Ishikawa (cell line): ENCODE measurements at regions not wholly inside any gene's neighbourhood (a gene's known extent, or its start where the extent isn't known, plus 50 kb on each side); places are given as distances from the start of the nearest gene placed in this dataset.

Source experiments
- CEBPB ChIP-seq: IDR thresholded peaks from 2 replicates; pipeline ENCODE4 v1.6.1; 2012
- CREB1 ChIP-seq: IDR thresholded peaks from 2 replicates; pipeline ENCODE4 v1.6.1; 2012; ENCODE audit warnings: low read depth
- EGR1 ChIP-seq: IDR thresholded peaks from 2 replicates; pipeline ENCODE4 v1.6.1; 2012
- EP300 ChIP-seq: IDR thresholded peaks from 2 replicates; pipeline ENCODE4 v1.6.1; 2012; ENCODE audit warnings: borderline replicate concordance
- MAX ChIP-seq: IDR thresholded peaks from 2 replicates; pipeline ENCODE4 v1.6.1; 2012
- NFIC ChIP-seq: IDR thresholded peaks from 2 replicates; pipeline ENCODE4 v1.6.1; 2012
- REST ChIP-seq: IDR thresholded peaks from 2 replicates; pipeline ENCODE4 v1.6.1; 2012; ENCODE audit warnings: low read depth, mild to moderate bottlenecking
- TAF1 ChIP-seq: IDR thresholded peaks from 2 replicates; pipeline ENCODE4 v1.6.1; 2012; ENCODE audit warnings: low read depth, mild to moderate bottlenecking
- TCF12 ChIP-seq: IDR thresholded peaks from 2 replicates; pipeline ENCODE4 v1.6.1; 2012; ENCODE audit warnings: low read depth
- ZBTB7A ChIP-seq: IDR thresholded peaks from 2 replicates; pipeline ENCODE4 v1.6.1; 2012; ENCODE audit warnings: low read depth

GRCh38 chr9:80074439-80074838 lies 502.7 kb downstream of the TLE4 start:
- TF ChIP-seq EP300 = no peak
- no peak for TF ChIP-seq ZBTB7A
- no peak for TF ChIP-seq MAX
- TF ChIP-seq TCF12 = no peak
- TF ChIP-seq TAF1 = no peak
- TF ChIP-seq NFIC = no peak
- TF ChIP-seq REST = no peak
- TF ChIP-seq CREB1 = no peak
- no peak for TF ChIP-seq CEBPB
- no peak for TF ChIP-seq EGR1
